ENCODE measurements at regions not wholly inside any gene's neighbourhood (a gene's known extent, or its start where the extent isn't known, plus 50 kb on each side); places are given as distances from the start of the nearest gene placed in this dataset.

DNA sequence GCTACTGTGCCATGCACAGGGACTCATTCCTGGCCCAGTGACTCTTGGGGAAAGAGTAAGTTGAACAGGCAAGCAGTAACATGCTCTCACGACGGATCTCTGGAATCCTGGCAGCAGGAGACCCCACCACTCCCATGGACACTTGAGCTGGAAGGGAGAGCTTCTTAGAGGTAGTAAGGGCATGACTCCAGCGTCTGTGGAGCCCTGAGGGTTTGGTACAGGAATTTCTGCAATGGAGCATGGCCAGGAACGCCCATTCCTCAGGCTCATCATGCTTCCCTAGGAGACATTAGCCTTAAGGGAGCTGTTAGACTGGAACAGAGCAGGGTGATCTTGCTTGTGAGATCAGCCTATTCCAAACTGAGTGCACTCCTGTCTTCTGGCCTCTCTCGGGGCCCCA, 212.9 kb downstream of the MAT2B start:
- POLR2A ChIA-PET = no interaction called here

More for the DNA sequence above, 212.9 kb downstream of the MAT2B start:
- CTCF ChIA-PET (ENCODE audit: low intra/inter-chr PET ratio, low total read pairs) = no interaction called here
- DNase-seq (ENCODE audit: low spot score) (no peak), ATAC-seq (no peak), FAIRE-seq (no peak)
- Histone ChIP-seq H4K20me1 (ENCODE audit: insufficient read depth, low read length) (no peaks in the 10 kb centered on the region), H3K4me1 (ENCODE audit: insufficient read depth, low read length) (no peaks in the 10 kb centered on the region), H3K4me2 (ENCODE audit: low read depth, low read length) (no peak overlapping the region), H3K9me3 (ENCODE audit: low read length) (no peaks in the 10 kb centered on the region), H2AFZ (ENCODE audit: low read length) (no peak overlapping the region), H3K36me3 (replicated peaks in 1 of 2; ENCODE audit: control insufficient read depth in 1 of 2, insufficient read depth in 2 of 2, low read length in 2 of 2) (no peaks in the 10 kb centered on the region), H3K27me3 (ENCODE audit: control insufficient read depth in 1 of 2, insufficient read depth in 2 of 2, low read length in 2 of 2) (no peaks in the 10 kb centered on the region), H3K9ac (ENCODE audit: insufficient read depth, low read depth, low read length) (no peak overlapping the region), H3K27ac (ENCODE audit: extremely low read length, insufficient read depth, low read length) (no peak overlapping the region), H3K4me3 (replicated peaks in 1 of 3; ENCODE audit: insufficient read depth in 1 of 3, low read depth in 2 of 3, low read length in 3 of 3) (no peak overlapping the region), H3K79me2 (ENCODE audit: insufficient read depth, low read length) (no peaks in the 10 kb centered on the region)
- WGBS (ENCODE audit: low lambda C conversion rate) = 0% methylated on average over 1 of the region's 5 CpGs
- in situ Hi-C loops (cut with HindIII; ENCODE audit: extremely low pct_ligation_motif_present, low pct_unique_long_range_greater_than_20kb) (no loop called here), intact Hi-C loops (cut with micrococcal nuclease; ENCODE audit: unreplicated experiment) (no loop called here)
- BruUV-seq (replicated peaks) = no TSS peak
- TF ChIP-seq, protein P1, sequence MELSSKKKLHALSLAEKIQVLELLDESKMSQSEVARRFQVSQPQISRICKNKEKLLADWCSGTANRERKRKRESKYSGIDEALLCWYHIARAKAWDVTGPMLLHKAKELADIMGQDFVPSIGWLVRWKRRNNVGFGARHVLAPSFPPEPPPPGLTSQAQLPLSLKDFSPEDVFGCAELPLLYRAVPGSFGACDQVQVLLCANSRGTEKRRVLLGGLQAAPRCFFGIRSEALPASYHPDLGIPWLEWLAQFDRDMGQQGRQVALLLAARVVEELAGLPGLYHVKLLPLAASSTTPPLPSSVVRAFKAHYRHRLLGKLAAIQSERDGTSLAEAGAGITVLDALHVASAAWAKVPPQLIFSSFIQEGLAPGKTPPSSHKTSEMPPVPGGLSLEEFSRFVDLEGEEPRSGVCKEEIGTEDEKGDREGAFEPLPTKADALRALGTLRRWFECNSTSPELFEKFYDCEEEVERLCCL (CRISPR knock-in tag; IDR thresholded peaks at IDR 0.05; ENCODE audit: borderline replicate concordance) = no peak
- TF ChIP-seq JUND (CRISPR knock-in tag; IDR thresholded peaks at IDR 0.05) = no peak
- TF ChIP-seq, protein P2, sequence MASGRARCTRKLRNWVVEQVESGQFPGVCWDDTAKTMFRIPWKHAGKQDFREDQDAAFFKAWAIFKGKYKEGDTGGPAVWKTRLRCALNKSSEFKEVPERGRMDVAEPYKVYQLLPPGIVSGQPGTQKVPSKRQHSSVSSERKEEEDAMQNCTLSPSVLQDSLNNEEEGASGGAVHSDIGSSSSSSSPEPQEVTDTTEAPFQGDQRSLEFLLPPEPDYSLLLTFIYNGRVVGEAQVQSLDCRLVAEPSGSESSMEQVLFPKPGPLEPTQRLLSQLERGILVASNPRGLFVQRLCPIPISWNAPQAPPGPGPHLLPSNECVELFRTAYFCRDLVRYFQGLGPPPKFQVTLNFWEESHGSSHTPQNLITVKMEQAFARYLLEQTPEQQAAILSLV (CRISPR knock-in tag; IDR thresholded peaks at IDR 0.05; ENCODE audit: borderline replicate concordance) = no peak
- no peak for TF ChIP-seq MEF2D (CRISPR knock-in tag; IDR thresholded peaks at IDR 0.05)
- no peak for TF ChIP-seq ZNF879 (CRISPR knock-in tag; IDR thresholded peaks at IDR 0.05)
- no peak for TF ChIP-seq ZNF468 (CRISPR knock-in tag; IDR thresholded peaks at IDR 0.05)
- TF ChIP-seq, protein P3, sequence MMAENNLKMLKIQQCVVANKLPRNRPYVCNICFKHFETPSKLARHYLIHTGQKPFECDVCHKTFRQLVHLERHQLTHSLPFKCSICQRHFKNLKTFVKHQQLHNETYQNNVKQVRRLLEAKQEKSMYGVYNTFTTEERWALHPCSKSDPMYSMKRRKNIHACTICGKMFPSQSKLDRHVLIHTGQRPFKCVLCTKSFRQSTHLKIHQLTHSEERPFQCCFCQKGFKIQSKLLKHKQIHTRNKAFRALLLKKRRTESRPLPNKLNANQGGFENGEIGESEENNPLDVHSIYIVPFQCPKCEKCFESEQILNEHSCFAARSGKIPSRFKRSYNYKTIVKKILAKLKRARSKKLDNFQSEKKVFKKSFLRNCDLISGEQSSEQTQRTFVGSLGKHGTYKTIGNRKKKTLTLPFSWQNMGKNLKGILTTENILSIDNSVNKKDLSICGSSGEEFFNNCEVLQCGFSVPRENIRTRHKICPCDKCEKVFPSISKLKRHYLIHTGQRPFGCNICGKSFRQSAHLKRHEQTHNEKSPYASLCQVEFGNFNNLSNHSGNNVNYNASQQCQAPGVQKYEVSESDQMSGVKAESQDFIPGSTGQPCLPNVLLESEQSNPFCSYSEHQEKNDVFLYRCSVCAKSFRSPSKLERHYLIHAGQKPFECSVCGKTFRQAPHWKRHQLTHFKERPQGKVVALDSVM (CRISPR knock-in tag; IDR thresholded peaks at IDR 0.05) = no peak
- TF ChIP-seq ZFP62 (CRISPR knock-in tag; IDR thresholded peaks at IDR 0.05) = no peak
- TF ChIP-seq ZNF264 (CRISPR knock-in tag; IDR thresholded peaks at IDR 0.05) = no peak
- no peak for TF ChIP-seq KAT7 (CRISPR knock-in tag; IDR thresholded peaks at IDR 0.05; ENCODE audit: borderline replicate concordance)
- no peak for TF ChIP-seq MYNN (CRISPR knock-in tag; IDR thresholded peaks at IDR 0.05; ENCODE audit: low read depth)
- TF ChIP-seq, protein P4, sequence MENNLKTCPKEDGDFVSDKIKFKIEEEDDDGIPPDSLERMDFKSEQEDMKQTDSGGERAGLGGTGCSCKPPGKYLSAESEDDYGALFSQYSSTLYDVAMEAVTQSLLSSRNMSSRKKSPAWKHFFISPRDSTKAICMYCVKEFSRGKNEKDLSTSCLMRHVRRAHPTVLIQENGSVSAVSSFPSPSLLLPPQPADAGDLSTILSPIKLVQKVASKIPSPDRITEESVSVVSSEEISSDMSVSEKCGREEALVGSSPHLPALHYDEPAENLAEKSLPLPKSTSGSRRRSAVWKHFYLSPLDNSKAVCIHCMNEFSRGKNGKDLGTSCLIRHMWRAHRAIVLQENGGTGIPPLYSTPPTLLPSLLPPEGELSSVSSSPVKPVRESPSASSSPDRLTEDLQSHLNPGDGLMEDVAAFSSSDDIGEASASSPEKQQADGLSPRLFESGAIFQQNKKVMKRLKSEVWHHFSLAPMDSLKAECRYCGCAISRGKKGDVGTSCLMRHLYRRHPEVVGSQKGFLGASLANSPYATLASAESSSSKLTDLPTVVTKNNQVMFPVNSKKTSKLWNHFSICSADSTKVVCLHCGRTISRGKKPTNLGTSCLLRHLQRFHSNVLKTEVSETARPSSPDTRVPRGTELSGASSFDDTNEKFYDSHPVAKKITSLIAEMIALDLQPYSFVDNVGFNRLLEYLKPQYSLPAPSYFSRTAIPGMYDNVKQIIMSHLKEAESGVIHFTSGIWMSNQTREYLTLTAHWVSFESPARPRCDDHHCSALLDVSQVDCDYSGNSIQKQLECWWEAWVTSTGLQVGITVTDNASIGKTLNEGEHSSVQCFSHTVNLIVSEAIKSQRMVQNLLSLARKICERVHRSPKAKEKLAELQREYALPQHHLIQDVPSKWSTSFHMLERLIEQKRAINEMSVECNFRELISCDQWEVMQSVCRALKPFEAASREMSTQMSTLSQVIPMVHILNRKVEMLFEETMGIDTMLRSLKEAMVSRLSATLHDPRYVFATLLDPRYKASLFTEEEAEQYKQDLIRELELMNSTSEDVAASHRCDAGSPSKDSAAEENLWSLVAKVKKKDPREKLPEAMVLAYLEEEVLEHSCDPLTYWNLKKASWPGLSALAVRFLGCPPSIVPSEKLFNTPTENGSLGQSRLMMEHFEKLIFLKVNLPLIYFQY (CRISPR knock-in tag; IDR thresholded peaks at IDR 0.05; ENCODE audit: borderline replicate concordance) = no peak
- TF ChIP-seq, protein P5, sequence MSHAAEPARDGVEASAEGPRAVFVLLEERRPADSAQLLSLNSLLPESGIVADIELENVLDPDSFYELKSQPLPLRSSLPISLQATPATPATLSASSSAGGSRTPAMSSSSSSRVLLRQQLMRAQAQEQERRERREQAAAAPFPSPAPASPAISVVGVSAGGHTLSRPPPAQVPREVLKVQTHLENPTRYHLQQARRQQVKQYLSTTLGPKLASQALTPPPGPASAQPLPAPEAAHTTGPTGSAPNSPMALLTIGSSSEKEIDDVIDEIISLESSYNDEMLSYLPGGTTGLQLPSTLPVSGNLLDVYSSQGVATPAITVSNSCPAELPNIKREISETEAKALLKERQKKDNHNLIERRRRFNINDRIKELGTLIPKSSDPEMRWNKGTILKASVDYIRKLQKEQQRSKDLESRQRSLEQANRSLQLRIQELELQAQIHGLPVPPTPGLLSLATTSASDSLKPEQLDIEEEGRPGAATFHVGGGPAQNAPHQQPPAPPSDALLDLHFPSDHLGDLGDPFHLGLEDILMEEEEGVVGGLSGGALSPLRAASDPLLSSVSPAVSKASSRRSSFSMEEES (CRISPR knock-in tag; IDR thresholded peaks at IDR 0.05) = no peak
- no peak for TF ChIP-seq ZNF446 (CRISPR knock-in tag; IDR thresholded peaks at IDR 0.05)
- TF ChIP-seq ZNF326 (CRISPR knock-in tag; IDR thresholded peaks at IDR 0.05; ENCODE audit: borderline replicate concordance) = no peak
